ENCODE measurements at regions not wholly inside any gene's neighbourhood (a gene's known extent, or its start where the extent isn't known, plus 50 kb on each side); places are given as distances from the start of the nearest gene placed in this dataset.

DNA sequence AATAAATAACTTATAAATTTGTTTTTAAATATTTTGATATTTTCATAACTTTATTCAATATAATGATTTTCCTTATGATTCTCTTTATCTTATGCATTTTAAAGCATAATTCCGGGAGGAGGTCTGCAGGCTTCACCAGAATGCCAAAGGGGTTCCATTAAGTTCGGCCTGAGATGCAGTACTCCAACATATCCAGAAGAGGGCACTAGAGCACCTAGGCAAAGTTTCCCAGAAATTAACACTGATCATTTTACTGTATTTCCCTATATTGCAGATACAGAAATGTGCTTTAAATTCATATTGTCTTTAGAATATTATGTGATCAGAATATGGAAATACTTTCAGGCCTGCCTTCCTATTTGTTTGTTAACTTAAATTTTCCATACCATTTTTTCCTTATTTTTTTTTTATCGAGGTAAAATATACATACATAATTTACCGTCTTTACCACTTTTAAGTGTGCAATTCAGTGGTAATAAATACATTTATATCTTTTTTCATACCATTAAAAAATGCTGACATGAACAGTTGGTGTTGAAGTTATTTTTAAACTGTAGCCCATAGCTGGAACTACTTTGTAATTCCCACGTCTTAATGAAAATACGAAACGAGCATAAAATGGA, 58.9 kb upstream of the TM9SF2 start:
- BruUV-seq (replicated peaks) = no TSS peak
- in situ Hi-C loops (cut with MboI; ENCODE audit: low sequenced_read_pairs) (no loop called here), dilution Hi-C loops (cut with HindIII; ENCODE audit: low sequenced_read_pairs, unreplicated experiment) (no loop called here), intact Hi-C loops (cut with micrococcal nuclease) (loop anchor here (1.0 to 10.0 kb wide), 5 partner anchors 64 to 474 kb away; no protein-coding TSS in a partner anchor)
- Histone ChIP-seq H3K4me2 (ENCODE audit: low read depth, low read length) (no peak overlapping the region), H3K14ac (replicated peaks; ENCODE audit: low read depth, low read length) (no peak overlapping the region), H4K91ac (ENCODE audit: insufficient read depth, low read depth, low read length) (no peak overlapping the region), H3K9me3 (ENCODE audit: control insufficient read depth, insufficient read depth, low read length) (no peaks in the 10 kb centered on the region), H2BK5ac (ENCODE audit: low read depth, low read length, poor library complexity, severe bottlenecking) (no peak overlapping the region), H3K4me3 (ENCODE audit: insufficient read depth, low read depth, low read length) (no peak overlapping the region), H3K18ac (ENCODE audit: low read depth, low read length) (no peak overlapping the region), H3K56ac (ENCODE audit: extremely low read depth, insufficient read depth, low read length) (no peak overlapping the region), H3K27ac (ENCODE audit: insufficient read depth, low read length) (no peak overlapping the region), H3K79me1 (ENCODE audit: low read depth in 1 of 2, low read length in 2 of 2) (no peaks in the 10 kb centered on the region), H2BK15ac (ENCODE audit: low read depth, low read length) (no peak overlapping the region), H3K9me1 (ENCODE audit: insufficient read depth, low read length) (no peaks in the 10 kb centered on the region), H2AK9ac (replicated peaks; ENCODE audit: low read depth, low read length, poor library complexity) (no peak overlapping the region), H3K23ac (ENCODE audit: low read depth, low read length) (no peak overlapping the region), H4K8ac (ENCODE audit: low read depth in 2 of 2, low read length in 2 of 2) (no peak overlapping the region), H3K9ac (ENCODE audit: low read depth, low read length) (no peak overlapping the region), H4K20me1 (ENCODE audit: insufficient read depth, low read length) (no peaks in the 10 kb centered on the region), H3K4ac (ENCODE audit: low read depth, low read length) (no peak overlapping the region), H4K5ac (ENCODE audit: low read depth, low read length) (no peak overlapping the region), H2AFZ (replicated peaks; ENCODE audit: low read length, poor library complexity) (no peak overlapping the region), H3K27me3 (ENCODE audit: control insufficient read depth, insufficient read depth, low read length) (peaks cover 26% of the 10 kb centered on the region), H2BK120ac (ENCODE audit: low read depth, low read length) (no peak overlapping the region), H3K36me3 (ENCODE audit: control insufficient read depth, insufficient read depth, low read length) (no peaks in the 10 kb centered on the region), H3K4me1 (ENCODE audit: control insufficient read depth, insufficient read depth, low read length) (no peaks in the 10 kb centered on the region), H2AK5ac (ENCODE audit: low read depth, low read length) (no peak overlapping the region), H2BK20ac (ENCODE audit: low read depth, low read length) (no peak overlapping the region)
- POLR2A ChIA-PET (ENCODE audit: unreplicated experiment) = no interaction called here
- peak; percentile 91 for ATAC-seq (ENCODE audit: low read depth)
- CTCF ChIA-PET = interaction anchor here (0.7 kb wide), 1 partner anchor 140 kb away, joined by 3 read pairs; no protein-coding TSS in a partner anchor
- 100% methylated on average over 1 to 2 of the region's 7 CpGs for WGBS, 2 experiments (ENCODE audit: extremely low coverage in 2 of 2, insufficient read length in 1 of 2)
- TF ChIP-seq SMC3 (IDR thresholded peaks at IDR 0.05; ENCODE audit: low read depth, low read length) (peak; percentile 73), CHD1 (IDR thresholded peaks at IDR 0.05; ENCODE audit: low read depth, low read length) (no peak), MXI1 (IDR thresholded peaks at IDR 0.05; ENCODE audit: borderline replicate concordance, low read depth, low read length) (no peak), RAD21 (IDR thresholded peaks at IDR 0.05; ENCODE audit: low read length) (peak; percentile 89), BHLHE40 (IDR thresholded peaks at IDR 0.05; ENCODE audit: low read depth, low read length) (no peak), NFE2L2 (IDR thresholded peaks at IDR 0.05; ENCODE audit: low read depth, low read length) (no peak), MAZ (IDR thresholded peaks at IDR 0.05; ENCODE audit: borderline replicate concordance, low read depth, low read length) (no peak), POLR2A (IDR thresholded peaks at IDR 0.05; ENCODE audit: low read depth, low read length) (no peak), CEBPB (IDR thresholded peaks at IDR 0.05; ENCODE audit: low read depth, low read length) (no peak), RFX5 (IDR thresholded peaks at IDR 0.05; ENCODE audit: low read depth, low read length) (no peak), MAFK (IDR thresholded peaks at IDR 0.05; ENCODE audit: low read depth, low read length) (0 out of 2 replicates have a peak, but pooled peaks have one; percentile 9), RCOR1 (IDR thresholded peaks at IDR 0.05; ENCODE audit: insufficient replicate concordance, low read length) (no peak), FOS (IDR thresholded peaks at IDR 0.05; ENCODE audit: low read depth, low read length) (no peak)
- TF ChIP-seq, protein P1, sequence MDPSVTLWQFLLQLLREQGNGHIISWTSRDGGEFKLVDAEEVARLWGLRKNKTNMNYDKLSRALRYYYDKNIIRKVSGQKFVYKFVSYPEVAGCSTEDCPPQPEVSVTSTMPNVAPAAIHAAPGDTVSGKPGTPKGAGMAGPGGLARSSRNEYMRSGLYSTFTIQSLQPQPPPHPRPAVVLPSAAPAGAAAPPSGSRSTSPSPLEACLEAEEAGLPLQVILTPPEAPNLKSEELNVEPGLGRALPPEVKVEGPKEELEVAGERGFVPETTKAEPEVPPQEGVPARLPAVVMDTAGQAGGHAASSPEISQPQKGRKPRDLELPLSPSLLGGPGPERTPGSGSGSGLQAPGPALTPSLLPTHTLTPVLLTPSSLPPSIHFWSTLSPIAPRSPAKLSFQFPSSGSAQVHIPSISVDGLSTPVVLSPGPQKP (IDR thresholded peaks at IDR 0.05; ENCODE audit: borderline replicate concordance, low read depth, low read length) = no peak
- TF ChIP-seq, protein P2, sequence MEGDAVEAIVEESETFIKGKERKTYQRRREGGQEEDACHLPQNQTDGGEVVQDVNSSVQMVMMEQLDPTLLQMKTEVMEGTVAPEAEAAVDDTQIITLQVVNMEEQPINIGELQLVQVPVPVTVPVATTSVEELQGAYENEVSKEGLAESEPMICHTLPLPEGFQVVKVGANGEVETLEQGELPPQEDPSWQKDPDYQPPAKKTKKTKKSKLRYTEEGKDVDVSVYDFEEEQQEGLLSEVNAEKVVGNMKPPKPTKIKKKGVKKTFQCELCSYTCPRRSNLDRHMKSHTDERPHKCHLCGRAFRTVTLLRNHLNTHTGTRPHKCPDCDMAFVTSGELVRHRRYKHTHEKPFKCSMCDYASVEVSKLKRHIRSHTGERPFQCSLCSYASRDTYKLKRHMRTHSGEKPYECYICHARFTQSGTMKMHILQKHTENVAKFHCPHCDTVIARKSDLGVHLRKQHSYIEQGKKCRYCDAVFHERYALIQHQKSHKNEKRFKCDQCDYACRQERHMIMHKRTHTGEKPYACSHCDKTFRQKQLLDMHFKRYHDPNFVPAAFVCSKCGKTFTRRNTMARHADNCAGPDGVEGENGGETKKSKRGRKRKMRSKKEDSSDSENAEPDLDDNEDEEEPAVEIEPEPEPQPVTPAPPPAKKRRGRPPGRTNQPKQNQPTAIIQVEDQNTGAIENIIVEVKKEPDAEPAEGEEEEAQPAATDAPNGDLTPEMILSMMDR (conservative IDR thresholded peaks at IDR 0.05; ENCODE audit: low read depth, low read length) = peak; percentile 94
- TF ChIP-seq, protein P3, sequence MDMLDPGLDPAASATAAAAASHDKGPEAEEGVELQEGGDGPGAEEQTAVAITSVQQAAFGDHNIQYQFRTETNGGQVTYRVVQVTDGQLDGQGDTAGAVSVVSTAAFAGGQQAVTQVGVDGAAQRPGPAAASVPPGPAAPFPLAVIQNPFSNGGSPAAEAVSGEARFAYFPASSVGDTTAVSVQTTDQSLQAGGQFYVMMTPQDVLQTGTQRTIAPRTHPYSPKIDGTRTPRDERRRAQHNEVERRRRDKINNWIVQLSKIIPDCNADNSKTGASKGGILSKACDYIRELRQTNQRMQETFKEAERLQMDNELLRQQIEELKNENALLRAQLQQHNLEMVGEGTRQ (IDR thresholded peaks at IDR 0.05; ENCODE audit: low read depth, low read length) = no peak
- peak; percentile 45 for DNase-seq
